CD4-positive, alpha-beta memory T cell (primary cell): ENCODE measurements at regions not wholly inside any gene's neighbourhood (a gene's known extent, or its start where the extent isn't known, plus 50 kb on each side); places are given as distances from the start of the nearest gene placed in this dataset.
"Not testable (repeated sequence)": the region's sequence is repeated elsewhere in the genome, so short reads cannot be mapped to it uniquely, and the experiment has no call there.

Source experiments
- CTCF ChIA-PET: fragments of 350-600 bp; sonication (Branson Sonifier 250); formaldehyde crosslinking; loops from one replicate; lab custom pipeline; 2021; ENCODE audit warnings: inconsistent platforms; ENCODE audit not compliant: partially characterized antibody; lab: Charles Lee
- POLR2A ChIA-PET: fragments of 350-600 bp; sonication (Branson Sonifier 250); formaldehyde crosslinking; loops from one replicate; lab custom pipeline; 2021; ENCODE audit not compliant: partially characterized antibody; lab: Charles Lee
- DNase-seq, 5 donors: peaks; one replicate each; pipeline versions ENCODE4 v3.0.0 to v3.0.0-alpha.2; 2020 to 2022; ENCODE audit warnings: mixed read lengths in 1 of 5
- H3K27ac ChIP-seq: one replicate; pipeline ENCODE4 v1.7.0; 2013; ENCODE audit warnings: low read depth, low read length
- H3K27me3 ChIP-seq: 2 replicates; pipeline ENCODE4 v1.7.0; 2013; ENCODE audit warnings: mild to moderate bottlenecking, low read length, moderate library complexity; ENCODE audit not compliant: insufficient read depth
- H3K36me3 ChIP-seq: 2 replicates; pipeline ENCODE4 v1.7.0; 2013; ENCODE audit warnings: mild to moderate bottlenecking, low read length, moderate library complexity; ENCODE audit not compliant: insufficient read depth
- H3K4me1 ChIP-seq: 2 replicates; pipeline ENCODE4 v1.7.0; 2013; ENCODE audit warnings: mild to moderate bottlenecking, low read length, moderate library complexity; ENCODE audit not compliant: insufficient read depth
- H3K4me3 ChIP-seq, 2 donors: one replicate each; pipeline ENCODE4 v1.7.0; 2013; ENCODE audit warnings: low read length in 2 of 2, mild to moderate bottlenecking in 1 of 2
- H3K9me3 ChIP-seq, 2 donors: one replicate each; pipeline ENCODE4 v1.7.0; 2013; ENCODE audit warnings: low read length in 2 of 2, control low read depth in 1 of 2; ENCODE audit not compliant: control insufficient read depth in 1 of 2
- H3K27ac Mint-ChIP-seq, 7 donors: one replicate each; pipeline ENCODE4 v1.8.0; 2020 to 2021; ENCODE audit warnings: mixed read lengths in 7 of 7, mild to moderate bottlenecking in 6 of 7, inconsistent platforms in 3 of 7, moderate library complexity in 3 of 7
- H3K27me3 Mint-ChIP-seq, 2 donors: one replicate each; pipeline ENCODE4 v1.8.0; 2020 to 2021; ENCODE audit warnings: mixed read lengths in 2 of 2
- H3K36me3 Mint-ChIP-seq, 2 donors: one replicate each; pipeline ENCODE4 v1.8.0; 2020 to 2021; ENCODE audit warnings: mixed read lengths in 2 of 2, inconsistent platforms in 1 of 2, mild to moderate bottlenecking in 1 of 2
- H3K4me1 Mint-ChIP-seq, 4 donors: one replicate each; pipeline ENCODE4 v1.8.0; 2020 to 2021; ENCODE audit warnings: mixed read lengths in 4 of 4, mild to moderate bottlenecking in 1 of 4
- H3K4me3 Mint-ChIP-seq, 8 donors: one replicate each; pipeline ENCODE4 v1.8.0; 2020 to 2021; ENCODE audit warnings: mixed read lengths in 8 of 8, mild to moderate bottlenecking in 7 of 8, moderate library complexity in 6 of 8, inconsistent platforms in 3 of 8
- H3K9me3 Mint-ChIP-seq, 8 donors: one replicate each; pipeline ENCODE4 v1.8.0; 2020 to 2021; ENCODE audit warnings: mixed read lengths in 8 of 8, mild to moderate bottlenecking in 5 of 8, inconsistent platforms in 3 of 8, moderate library complexity in 1 of 8
- intact Hi-C: fragments of 100-400 bp; cut with micrococcal nuclease; formaldehyde crosslinking; loops from one replicate; pipeline ENCODE4 v1.15.1; 2023

GRCh38 chr6:11890209-11890608, 111.6 kb upstream of the ADTRP start:
- Mint-ChIP-seq H3K27ac (no peak overlapping the region), H3K9me3 (peaks cover 0 to 7% (median 1%) of the 10 kb centered on the region in 8 donors), H3K4me1 (no peaks in the 10 kb centered on the region), H3K27me3 (no peaks in the 10 kb centered on the region), H3K36me3 (no peaks in the 10 kb centered on the region), H3K4me3 (no peak overlapping the region)
- Histone ChIP-seq H3K4me3 (no peak overlapping the region), H3K4me1 (no peaks in the 10 kb centered on the region), H3K27me3 (no peaks in the 10 kb centered on the region), H3K9me3 (no peaks in the 10 kb centered on the region), H3K36me3 (no peaks in the 10 kb centered on the region), H3K27ac (no peak overlapping the region)
- intact Hi-C loops: no loop called here
- ChIA-PET CTCF (no interaction called here), POLR2A (no interaction called here)
- no peak for DNase-seq

DNA sequence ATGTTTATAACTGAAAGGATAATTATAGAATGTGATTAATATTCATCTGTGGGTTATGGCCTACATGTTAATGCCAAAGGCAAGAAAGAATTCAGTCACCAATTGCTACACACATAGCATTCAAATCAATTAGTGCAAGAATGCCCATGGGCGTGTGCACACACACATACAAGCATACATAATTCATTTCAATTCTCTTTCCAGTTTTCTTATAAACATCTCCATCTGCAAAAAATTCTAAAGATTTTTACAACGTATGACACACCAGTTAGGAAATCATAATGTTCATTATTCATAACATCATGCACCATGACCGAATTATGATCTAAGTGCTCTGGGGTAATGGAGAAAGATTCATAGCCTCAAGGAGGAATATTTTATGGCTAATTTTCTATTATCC, 111.0 kb upstream of the ADTRP start:
- H3K27me3 Mint-ChIP-seq: no peaks in the 10 kb centered on the region
- Histone ChIP-seq H3K9me3 (no peaks in the 10 kb centered on the region), H3K4me3 (no peak overlapping the region), H3K36me3 (no peaks in the 10 kb centered on the region), H3K4me1 (no peaks in the 10 kb centered on the region), H3K27me3 (no peaks in the 10 kb centered on the region), H3K27ac (no peak overlapping the region)
- intact Hi-C loops: no loop called here
- ChIA-PET CTCF (interaction anchor here (0.6 kb wide), 1 partner anchor 344 kb away, joined by 3 read pairs; no protein-coding TSS in a partner anchor), POLR2A (no interaction called here)
- H3K9me3 Mint-ChIP-seq: peaks cover 0 to 7% (median 1%) of the 10 kb centered on the region in 8 donors
- no peak overlapping the region for H3K4me3 Mint-ChIP-seq
- DNase-seq: no peak
- H3K36me3 Mint-ChIP-seq: no peaks in the 10 kb centered on the region
- H3K4me1 Mint-ChIP-seq: no peaks in the 10 kb centered on the region
- H3K27ac Mint-ChIP-seq: no peak overlapping the region

DNA sequence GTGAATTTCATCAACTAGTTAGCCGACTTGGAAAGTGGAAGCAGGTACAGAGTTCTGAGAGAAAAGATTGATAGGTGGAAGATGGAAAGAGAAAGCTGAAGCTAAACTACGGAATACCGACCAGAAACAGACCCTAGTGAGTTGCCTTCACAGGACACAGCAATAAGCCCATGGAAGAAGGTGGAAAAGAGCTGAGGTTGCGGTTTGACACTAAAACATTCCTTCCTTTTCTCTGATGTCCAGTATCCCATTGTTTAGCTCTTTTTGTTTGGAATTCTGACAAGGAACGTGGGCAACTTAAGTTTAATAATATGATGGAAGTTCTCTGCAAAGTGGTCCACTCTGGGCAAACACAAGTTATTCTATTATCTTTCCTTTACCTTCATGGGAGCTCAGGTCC, 110.1 kb upstream of the ADTRP start:
- H3K4me1 ChIP-seq: no peaks in the 10 kb centered on the region
- H3K27me3 ChIP-seq: no peaks in the 10 kb centered on the region
- H3K27ac ChIP-seq: no peak overlapping the region
- H3K9me3 Mint-ChIP-seq: peaks cover 0 to 7% (median 1%) of the 10 kb centered on the region in 8 donors
- no peak overlapping the region for H3K4me3 Mint-ChIP-seq
- no peaks in the 10 kb centered on the region for H3K36me3 ChIP-seq
- H3K27me3 Mint-ChIP-seq: no peaks in the 10 kb centered on the region
- no peak overlapping the region for H3K4me3 ChIP-seq
- H3K4me1 Mint-ChIP-seq: no peaks in the 10 kb centered on the region
- CTCF ChIA-PET: interaction anchor here (0.6 kb wide), 2 partner anchors 20 to 345 kb away, joined by 3 read pairs; no protein-coding TSS in a partner anchor
- POLR2A ChIA-PET: no interaction called here
- no peak for DNase-seq
- intact Hi-C loops: no loop called here
- H3K36me3 Mint-ChIP-seq: no peaks in the 10 kb centered on the region
- no peaks in the 10 kb centered on the region for H3K9me3 ChIP-seq
- H3K27ac Mint-ChIP-seq: no peak overlapping the region

- Histone ChIP-seq H3K36me3 (no peaks in the 10 kb centered on the region), H3K27ac (no peak overlapping the region), H3K4me3 (no peak overlapping the region), H3K4me1 (no peaks in the 10 kb centered on the region), H3K9me3 (no peaks in the 10 kb centered on the region), H3K27me3 (no peaks in the 10 kb centered on the region)
- CTCF ChIA-PET: no interaction called here
- Mint-ChIP-seq H3K4me1 (no peaks in the 10 kb centered on the region), H3K36me3 (peaks cover 2 to 3% of the 10 kb centered on the region in 2 donors), H3K4me3 (no peak overlapping the region), H3K27ac (no peak overlapping the region), H3K27me3 (peaks cover 2 to 4% of the 10 kb centered on the region in 2 donors), H3K9me3 (peaks cover 0 to 20% (median 6%) of the 10 kb centered on the region in 8 donors)
- intact Hi-C loops: no loop called here
- no peak for DNase-seq
- POLR2A ChIA-PET: no interaction called here
These were observed 106.6 kb upstream of the ADTRP start for GRCh38 chr6:11885159-11885558.

DNA sequence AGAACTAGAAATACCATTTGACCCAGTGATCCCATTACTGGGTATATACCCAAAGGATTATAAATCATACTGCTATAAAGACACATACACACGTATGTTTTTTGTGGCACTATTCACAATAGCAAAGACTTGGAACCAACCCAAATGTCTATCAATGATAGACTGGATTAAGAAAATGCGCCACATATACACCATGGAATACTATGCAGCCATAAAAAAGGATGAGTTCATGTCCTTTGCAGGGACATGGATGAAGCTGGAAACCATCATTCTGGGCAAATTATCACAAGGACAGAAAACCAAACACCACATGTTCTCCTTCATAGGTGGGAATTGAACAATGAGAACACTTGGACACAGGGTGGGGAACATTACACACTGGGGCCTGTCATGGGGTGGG, 104.9 kb upstream of the ADTRP start:
- H3K4me3 ChIP-seq, H3K27me3 ChIP-seq, H3K9me3 ChIP-seq, H3K4me1 Mint-ChIP-seq, DNase-seq, intact Hi-C loops, CTCF ChIA-PET, H3K27ac ChIP-seq, POLR2A ChIA-PET, H3K36me3 ChIP-seq, H3K4me3 Mint-ChIP-seq, H3K4me1 ChIP-seq, H3K36me3 Mint-ChIP-seq, H3K27me3 Mint-ChIP-seq: not testable (repeated sequence)
- Mint-ChIP-seq H3K9me3 (peaks cover 0 to 24% (median 10%) of the 10 kb centered on the region in 8 donors), H3K27ac (peak overlapping the region in 1 of 7 donors; percentile 22)

- intact Hi-C loops, H3K27ac ChIP-seq: not testable (repeated sequence)
These were observed 101.6 kb upstream of the ADTRP start for GRCh38 chr6:11880156-11880555.

DNA sequence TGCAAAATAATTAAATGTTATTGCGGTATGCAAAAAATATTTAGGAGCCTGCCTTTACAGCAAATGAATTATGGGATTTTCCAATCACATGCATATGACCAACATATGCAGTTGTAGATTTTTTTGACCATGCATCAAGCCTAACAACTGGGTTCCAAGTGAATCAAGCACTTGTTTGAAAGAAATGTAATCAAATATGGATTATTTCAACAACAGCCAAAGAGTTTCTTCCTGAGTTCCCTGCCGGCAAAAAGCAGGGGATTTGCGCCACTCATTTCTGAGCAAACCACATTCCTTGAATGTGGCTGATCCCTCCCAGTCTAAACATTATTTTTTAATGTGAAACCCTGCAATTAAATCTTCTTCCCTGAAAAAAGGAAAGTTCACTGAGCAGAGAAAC, 100.1 kb upstream of the ADTRP start:
- no peak for DNase-seq
- H3K27ac Mint-ChIP-seq: no peak overlapping the region
- CTCF ChIA-PET: no interaction called here
- no peaks in the 10 kb centered on the region for H3K36me3 ChIP-seq
- peaks cover 0 to 24% (median 10%) of the 10 kb centered on the region in 8 donors for H3K9me3 Mint-ChIP-seq
- peaks cover 3 to 4% of the 10 kb centered on the region in 2 donors for H3K27me3 Mint-ChIP-seq
- H3K4me3 ChIP-seq: no peak overlapping the region
- no peaks in the 10 kb centered on the region for H3K4me1 Mint-ChIP-seq
- POLR2A ChIA-PET: no interaction called here
- H3K4me1 ChIP-seq: no peaks in the 10 kb centered on the region
- H3K27me3 ChIP-seq: no peaks in the 10 kb centered on the region
- no peak overlapping the region for H3K4me3 Mint-ChIP-seq
- no peak overlapping the region for H3K27ac ChIP-seq
- peaks cover 2 to 6% of the 10 kb centered on the region in 2 donors for H3K36me3 Mint-ChIP-seq
- intact Hi-C loops: no loop called here
- H3K9me3 ChIP-seq: no peaks in the 10 kb centered on the region

More at GRCh38 chr6:11880156-11880555, 101.6 kb upstream of the ADTRP start:
- H3K4me1 Mint-ChIP-seq, H3K36me3 Mint-ChIP-seq, POLR2A ChIA-PET, DNase-seq, H3K36me3 ChIP-seq, CTCF ChIA-PET, H3K27me3 ChIP-seq, H3K4me1 ChIP-seq, H3K4me3 Mint-ChIP-seq, H3K27me3 Mint-ChIP-seq, H3K9me3 ChIP-seq, H3K4me3 ChIP-seq, H3K27ac Mint-ChIP-seq: not testable (repeated sequence)
- H3K9me3 Mint-ChIP-seq: peaks cover 0 to 24% (median 10%) of the 10 kb centered on the region in 8 donors

DNA sequence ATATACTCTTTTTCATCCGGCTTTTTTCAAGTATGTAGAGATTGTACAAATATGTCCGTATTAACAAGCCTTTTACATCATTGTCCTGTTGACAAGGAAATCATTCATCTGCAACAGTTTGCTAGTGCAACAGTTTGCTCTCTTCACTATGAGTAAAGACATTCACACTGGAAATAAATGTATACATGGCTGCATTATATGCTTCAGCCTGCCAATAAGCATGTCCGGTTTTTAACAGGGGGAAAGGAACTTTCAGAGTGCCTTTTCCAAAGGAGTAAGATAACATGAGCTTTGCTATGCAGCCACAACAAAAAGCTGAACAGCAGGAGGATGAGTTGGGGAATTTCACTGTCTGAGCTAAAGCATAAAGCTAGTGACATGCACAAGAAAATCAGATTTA, 99.4 kb upstream of the ADTRP start:
- intact Hi-C loops: no loop called here
- Mint-ChIP-seq H3K27ac (no peak overlapping the region), H3K27me3 (peaks cover 3 to 4% of the 10 kb centered on the region in 2 donors), H3K36me3 (peaks cover 2 to 6% of the 10 kb centered on the region in 2 donors), H3K4me1 (no peaks in the 10 kb centered on the region), H3K4me3 (no peak overlapping the region), H3K9me3 (peaks cover 0 to 24% (median 10%) of the 10 kb centered on the region in 8 donors)
- Histone ChIP-seq H3K4me1 (no peaks in the 10 kb centered on the region), H3K4me3 (no peak overlapping the region), H3K36me3 (no peaks in the 10 kb centered on the region), H3K27me3 (no peaks in the 10 kb centered on the region), H3K9me3 (no peaks in the 10 kb centered on the region), H3K27ac (no peak overlapping the region)
- ChIA-PET CTCF (no interaction called here), POLR2A (no interaction called here)
- no peak for DNase-seq
